Common myeloid progenitor, CD34-positive (primary cell): ENCODE measurements at regions not wholly inside any gene's neighbourhood (a gene's known extent, or its start where the extent isn't known, plus 50 kb on each side); places are given as distances from the start of the nearest gene placed in this dataset.
"Not testable (repeated sequence)": the region's sequence is repeated elsewhere in the genome, so short reads cannot be mapped to it uniquely, and the experiment has no call there.

Experiments
- CTCF ChIA-PET: fragments of 350-600 bp; sonication (Branson Sonifier 250); formaldehyde crosslinking; loops from one replicate; lab custom pipeline; 2021; ENCODE audit warnings: antibody characterized with exemption; lab: Charles Lee
- POLR2A ChIA-PET: fragments of 350-600 bp; sonication (Branson Sonifier 250); formaldehyde crosslinking; loops from one replicate; lab custom pipeline; 2021; ENCODE audit warnings: antibody characterized with exemption; lab: Charles Lee
- DNase-seq, 3 donors: peaks; one replicate each; pipeline versions ENCODE4 v3.0.0 to v3.0.0-alpha.2; 2013
- H3K27ac ChIP-seq, 2 experiments: 1 replicate in 1 of 2; 2 replicates in 1 of 2; pipeline ENCODE4 v1.7.0; 2013; ENCODE audit warnings: inconsistent platforms in 2 of 2, low read length in 2 of 2, mild to moderate bottlenecking in 2 of 2, low read depth in 1 of 2, moderate library complexity in 1 of 2; ENCODE audit not compliant: severe bottlenecking in 2 of 2, insufficient read depth in 1 of 2, poor library complexity in 1 of 2
- H3K27me3 ChIP-seq, 5 experiments: replicated peaks in 2 of 5; 1 replicate in 3 of 5; 2 replicates in 2 of 5; pipeline versions ENCODE4 v1.6.1 to v1.7.0; 2013; ENCODE audit warnings: low read length in 4 of 5, mild to moderate bottlenecking in 2 of 5, moderate library complexity in 2 of 5, inconsistent platforms in 1 of 5; ENCODE audit not compliant: insufficient read depth in 5 of 5, control insufficient read depth in 4 of 5
- H3K36me3 ChIP-seq, 4 experiments: 1 replicate in 2 of 4; 2 replicates in 2 of 4; pipeline versions ENCODE4 v1.6.1 to v1.7.0; 2013; ENCODE audit warnings: low read length in 3 of 4, control low read depth in 1 of 4, mild to moderate bottlenecking in 1 of 4; ENCODE audit not compliant: control insufficient read depth in 4 of 4, insufficient read depth in 4 of 4
- H3K4me1 ChIP-seq, 4 experiments: 1 replicate in 3 of 4; 2 replicates in 1 of 4; pipeline versions ENCODE4 v1.6.1 to v1.7.1; 2013; ENCODE audit warnings: low read length in 3 of 4, mild to moderate bottlenecking in 3 of 4, control low read depth in 1 of 4, inconsistent platforms in 1 of 4, moderate library complexity in 1 of 4; ENCODE audit not compliant: control insufficient read depth in 4 of 4, insufficient read depth in 4 of 4; ENCODE audit errors: control extremely low read depth in 1 of 4
- H3K4me3 ChIP-seq, 7 experiments: 1 replicate in 4 of 7; 2 replicates in 3 of 7; pipeline versions ENCODE4 v1.5.1 to v1.7.0; 2013; ENCODE audit warnings: mild to moderate bottlenecking in 7 of 7, low read length in 6 of 7, moderate library complexity in 6 of 7, inconsistent platforms in 2 of 7, low read depth in 2 of 7, control low read depth in 1 of 7; ENCODE audit not compliant: insufficient read depth in 4 of 7, control insufficient read depth in 1 of 7; ENCODE audit errors: extremely low read depth in 1 of 7
- H3K9me3 ChIP-seq, 5 experiments: 1 replicate in 4 of 5; 2 replicates in 1 of 5; pipeline versions ENCODE4 v1.6.1 to v1.7.1; 2013; ENCODE audit warnings: low read length in 4 of 5, mild to moderate bottlenecking in 2 of 5, inconsistent platforms in 1 of 5, low read depth in 1 of 5, moderate library complexity in 1 of 5; ENCODE audit not compliant: control insufficient read depth in 4 of 5, insufficient read depth in 2 of 5; ENCODE audit errors: control extremely low read depth in 1 of 5
- WGBS: methylation state at CpG from one replicate; pipeline ENCODE4 v1.1.5; 2013; ENCODE audit not compliant: insufficient coverage; 5-methylcytosine and 5-hydroxymethylcytosine counted together

DNA sequence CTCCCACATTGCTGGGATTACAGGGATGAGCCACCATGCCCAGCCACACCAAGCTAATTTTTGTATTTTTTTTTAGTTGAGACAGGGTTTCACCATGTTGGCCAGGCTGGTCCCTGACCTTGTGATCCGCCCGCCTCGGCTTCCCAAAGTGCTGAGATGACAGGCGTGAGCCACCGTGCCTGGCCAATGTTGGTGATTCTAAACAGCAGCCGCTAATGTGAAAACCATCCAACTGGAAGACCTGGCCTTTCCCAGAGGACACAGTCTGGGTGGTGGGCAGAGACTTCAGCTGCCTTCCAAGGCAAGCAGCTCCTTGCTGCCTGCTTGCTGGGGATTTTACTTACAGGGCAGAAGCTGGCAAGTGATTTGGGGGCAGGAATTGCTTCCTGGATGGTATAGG is 207.1 kb downstream of the GOLGA6L6 start:
- H3K9me3 ChIP-seq, DNase-seq, H3K4me1 ChIP-seq, H3K27me3 ChIP-seq, H3K27ac ChIP-seq, H3K4me3 ChIP-seq, H3K36me3 ChIP-seq, POLR2A ChIA-PET, CTCF ChIA-PET: not testable (repeated sequence)
- 95% methylated on average over 6 of the region's 6 CpGs for WGBS

DNA sequence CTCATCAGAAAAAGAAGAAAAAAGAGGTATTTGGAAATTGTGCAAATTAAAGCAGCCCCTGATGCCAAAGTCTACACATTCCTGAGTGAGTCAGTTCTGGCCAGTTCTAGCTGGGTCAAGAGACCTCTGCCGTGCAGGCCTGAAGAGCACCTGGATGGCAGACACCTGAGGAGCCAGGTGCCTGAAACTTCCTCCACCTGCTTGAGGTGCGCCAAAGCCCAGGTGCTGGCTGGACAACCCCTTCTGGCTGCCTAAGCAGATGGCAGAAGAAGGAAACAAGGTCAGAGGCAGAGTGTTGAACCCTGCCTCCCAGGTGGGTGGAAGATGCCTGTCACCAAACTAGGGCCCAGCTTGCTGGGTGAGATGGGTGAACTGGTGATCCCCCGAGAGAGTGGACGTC is 215.8 kb downstream of the GOLGA6L6 start:
- H3K4me1 ChIP-seq, DNase-seq, CTCF ChIA-PET, POLR2A ChIA-PET, H3K36me3 ChIP-seq, H3K27ac ChIP-seq, H3K9me3 ChIP-seq, H3K4me3 ChIP-seq, H3K27me3 ChIP-seq: not testable (repeated sequence)
- WGBS: 95% methylated on average over 3 of the region's 4 CpGs

DNA sequence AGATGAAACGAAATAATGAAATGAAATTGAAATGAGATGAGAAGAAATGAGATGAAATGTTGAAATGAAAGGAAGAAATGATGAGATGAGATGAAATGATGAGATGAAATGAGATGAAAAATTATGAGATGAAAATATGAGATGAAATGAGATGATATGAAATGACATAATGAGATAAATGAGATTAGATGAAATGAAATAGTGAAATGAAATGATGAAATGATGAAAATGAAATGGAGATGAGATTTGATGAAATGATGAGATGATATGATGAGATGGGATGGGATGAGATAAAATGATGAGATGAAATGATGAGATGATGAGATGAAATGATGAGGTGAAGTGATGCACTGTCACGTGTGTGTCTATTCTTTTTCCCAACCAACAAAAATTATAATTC is 224.5 kb downstream of the GOLGA6L6 start:
- CTCF ChIA-PET, H3K4me3 ChIP-seq, H3K36me3 ChIP-seq, H3K27me3 ChIP-seq, POLR2A ChIA-PET, H3K4me1 ChIP-seq, H3K9me3 ChIP-seq, DNase-seq, H3K27ac ChIP-seq: not testable (repeated sequence)
- 75% methylated on average over 1 of the region's 2 CpGs for WGBS

DNA sequence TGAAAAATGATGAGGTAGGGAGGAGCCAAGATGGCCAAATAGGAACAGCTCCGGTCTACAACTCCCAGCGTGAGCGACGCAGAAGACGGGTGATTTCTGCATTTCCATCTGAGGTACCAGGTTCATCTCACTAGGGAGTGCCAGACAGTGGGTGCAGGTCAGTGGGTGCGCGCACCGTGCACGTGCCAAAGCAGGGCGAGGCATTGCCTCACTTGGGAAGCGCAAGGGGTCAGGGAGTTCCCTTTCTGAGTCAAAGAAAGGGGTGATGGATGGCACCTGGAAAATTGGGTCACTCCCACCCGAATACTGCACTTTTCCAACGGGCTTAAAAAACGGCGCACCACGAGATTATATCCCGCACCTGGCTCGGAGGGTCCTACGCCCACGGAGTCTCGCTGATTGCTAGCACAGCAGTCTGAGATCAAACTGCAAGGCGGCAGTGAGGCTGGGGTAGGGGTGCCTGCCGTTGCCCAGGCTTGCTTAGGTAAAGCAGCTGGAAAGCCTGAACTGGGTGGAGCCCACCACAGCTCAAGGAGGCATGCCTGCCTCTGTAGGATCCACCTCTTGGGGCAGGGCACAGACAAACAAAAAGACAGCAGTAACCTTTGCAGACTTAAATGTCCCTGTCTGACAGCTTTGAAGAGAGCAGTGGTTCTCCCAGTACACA is 230.5 kb downstream of the GOLGA6L6 start:
- H3K36me3 ChIP-seq, H3K4me1 ChIP-seq, DNase-seq, H3K9me3 ChIP-seq, H3K27ac ChIP-seq, CTCF ChIA-PET, POLR2A ChIA-PET, H3K27me3 ChIP-seq, H3K4me3 ChIP-seq: not testable (repeated sequence)
- WGBS: 89% methylated on average over 13 of the region's 23 CpGs

DNA sequence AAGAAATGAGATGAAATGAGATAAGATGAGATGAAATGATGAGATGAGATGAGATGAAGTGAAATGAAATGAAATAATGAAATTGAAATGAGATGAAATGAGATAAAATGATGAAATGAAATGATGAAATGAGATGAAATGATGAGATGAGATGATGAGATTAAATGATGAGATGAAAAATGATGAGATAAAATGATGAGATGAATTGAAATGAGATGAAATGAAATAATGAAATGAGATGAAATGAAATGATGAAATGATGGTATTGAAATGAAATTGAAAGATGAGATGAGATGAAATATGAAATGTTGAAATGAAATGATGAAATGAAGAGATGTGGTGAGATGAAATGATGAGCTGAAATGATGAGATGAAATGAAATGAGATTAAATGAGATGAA is 231.0 kb downstream of the GOLGA6L6 start:
- ChIA-PET CTCF (no interaction called here), POLR2A (no interaction called here)
- H3K27ac ChIP-seq: no peak overlapping the region
- H3K4me3 ChIP-seq: no peak overlapping the region
- H3K4me1 ChIP-seq: no peaks in the 10 kb centered on the region
- H3K27me3 ChIP-seq: no peaks in the 10 kb centered on the region
- peaks cover 0 to 7% (median 3%) of the 10 kb centered on the region in 5 experiments for H3K9me3 ChIP-seq
- no peak for DNase-seq
- H3K36me3 ChIP-seq: no peaks in the 10 kb centered on the region

DNA sequence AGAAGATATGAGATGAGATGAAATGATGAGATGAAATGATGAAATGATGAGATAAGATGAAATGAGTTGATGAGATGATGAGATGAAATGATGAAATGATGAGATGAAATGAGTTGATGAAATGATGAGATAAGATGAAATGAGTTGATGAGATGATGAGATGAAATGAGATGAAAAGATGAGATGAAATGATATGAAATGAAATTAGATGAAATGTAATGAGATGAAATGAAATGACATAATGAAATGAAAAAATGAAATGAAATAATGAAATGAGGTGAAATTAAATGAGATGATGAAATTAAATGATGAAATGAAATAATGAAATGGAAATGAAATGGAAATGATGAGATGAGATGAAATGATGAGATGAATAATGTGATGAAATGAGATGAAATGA is 231.6 kb downstream of the GOLGA6L6 start:
- H3K27me3 ChIP-seq, H3K4me1 ChIP-seq, H3K9me3 ChIP-seq, H3K36me3 ChIP-seq, CTCF ChIA-PET, H3K4me3 ChIP-seq, H3K27ac ChIP-seq, POLR2A ChIA-PET, DNase-seq: not testable (repeated sequence)

DNA sequence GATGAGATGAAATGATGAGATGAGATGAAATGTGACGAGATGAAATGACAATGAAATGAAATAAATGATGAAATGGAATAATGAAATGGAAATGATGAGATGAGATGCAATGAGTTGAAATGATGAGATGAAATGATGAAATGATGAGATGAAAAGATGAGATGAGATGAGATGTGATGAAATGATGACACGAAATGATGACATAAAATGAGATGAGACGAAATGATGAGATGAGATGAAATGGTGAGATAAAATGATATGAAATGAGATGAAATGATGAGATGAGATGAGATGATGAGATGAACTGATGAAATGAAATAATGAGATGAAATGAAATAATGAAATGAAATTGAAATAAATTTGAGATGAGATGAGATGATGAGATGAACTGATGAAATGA is 232.2 kb downstream of the GOLGA6L6 start:
- CTCF ChIA-PET, H3K27me3 ChIP-seq, H3K4me1 ChIP-seq, DNase-seq, H3K27ac ChIP-seq, H3K4me3 ChIP-seq, POLR2A ChIA-PET, H3K36me3 ChIP-seq: not testable (repeated sequence)
- peaks cover 0 to 15% (median 4%) of the 10 kb centered on the region in 5 experiments for H3K9me3 ChIP-seq
- WGBS: 72% methylated on average over 3 of the region's 3 CpGs
